GM12872 (cell line): ENCODE measurements at regions not wholly inside any gene's neighbourhood (a gene's known extent, or its start where the extent isn't known, plus 50 kb on each side); places are given as distances from the start of the nearest gene placed in this dataset.

Experiments
- TF ChIP-seq, protein P1 (sequence below): IDR thresholded peaks from 3 replicates; pipeline ENCODE4 v1.5.1; 2011; ENCODE audit warnings: low read depth, mild to moderate bottlenecking, low read length, moderate library complexity; ENCODE audit not compliant: insufficient read depth

DNA sequence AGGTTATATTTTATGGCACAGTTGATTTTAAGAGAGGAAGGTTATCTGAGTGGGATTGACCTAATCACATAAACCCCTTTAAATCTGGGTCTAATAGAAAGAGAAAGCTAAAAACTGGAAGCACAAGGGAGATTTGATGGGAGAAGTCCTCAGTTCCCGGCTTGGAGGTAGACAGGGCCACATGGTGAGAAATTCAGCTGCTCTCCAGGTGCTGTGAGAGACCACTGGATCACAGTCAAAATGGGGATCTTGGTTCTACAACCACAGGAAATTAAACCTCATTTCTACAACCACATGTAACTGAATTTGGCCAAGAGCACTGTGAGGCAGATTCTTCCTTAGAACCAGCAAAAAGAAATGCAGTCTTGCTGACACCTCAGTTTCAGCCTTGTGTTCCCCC is 2352.7 kb downstream of the MAT2B start:
- TF ChIP-seq, protein P1, sequence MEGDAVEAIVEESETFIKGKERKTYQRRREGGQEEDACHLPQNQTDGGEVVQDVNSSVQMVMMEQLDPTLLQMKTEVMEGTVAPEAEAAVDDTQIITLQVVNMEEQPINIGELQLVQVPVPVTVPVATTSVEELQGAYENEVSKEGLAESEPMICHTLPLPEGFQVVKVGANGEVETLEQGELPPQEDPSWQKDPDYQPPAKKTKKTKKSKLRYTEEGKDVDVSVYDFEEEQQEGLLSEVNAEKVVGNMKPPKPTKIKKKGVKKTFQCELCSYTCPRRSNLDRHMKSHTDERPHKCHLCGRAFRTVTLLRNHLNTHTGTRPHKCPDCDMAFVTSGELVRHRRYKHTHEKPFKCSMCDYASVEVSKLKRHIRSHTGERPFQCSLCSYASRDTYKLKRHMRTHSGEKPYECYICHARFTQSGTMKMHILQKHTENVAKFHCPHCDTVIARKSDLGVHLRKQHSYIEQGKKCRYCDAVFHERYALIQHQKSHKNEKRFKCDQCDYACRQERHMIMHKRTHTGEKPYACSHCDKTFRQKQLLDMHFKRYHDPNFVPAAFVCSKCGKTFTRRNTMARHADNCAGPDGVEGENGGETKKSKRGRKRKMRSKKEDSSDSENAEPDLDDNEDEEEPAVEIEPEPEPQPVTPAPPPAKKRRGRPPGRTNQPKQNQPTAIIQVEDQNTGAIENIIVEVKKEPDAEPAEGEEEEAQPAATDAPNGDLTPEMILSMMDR = no peak

DNA sequence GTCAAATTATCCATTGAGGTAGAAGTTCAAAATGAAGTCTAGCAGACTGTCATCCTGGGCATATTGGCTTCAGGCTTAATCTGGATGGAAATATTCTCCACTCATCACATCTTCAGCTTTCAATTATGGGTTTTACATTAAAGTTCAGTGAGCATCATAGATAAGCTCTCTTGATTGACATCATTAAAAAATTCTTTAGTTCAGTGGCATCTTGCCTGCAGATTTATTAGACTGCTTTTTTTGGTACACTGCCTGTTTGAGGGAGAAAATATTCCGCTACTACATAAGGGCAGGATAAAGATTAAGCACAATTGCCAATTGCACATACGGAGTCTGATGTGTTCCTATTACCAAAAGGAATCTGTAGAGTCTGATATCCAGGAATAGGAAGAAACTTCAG is 2353.8 kb downstream of the MAT2B start:
- TF ChIP-seq, protein P1 = no peak

DNA sequence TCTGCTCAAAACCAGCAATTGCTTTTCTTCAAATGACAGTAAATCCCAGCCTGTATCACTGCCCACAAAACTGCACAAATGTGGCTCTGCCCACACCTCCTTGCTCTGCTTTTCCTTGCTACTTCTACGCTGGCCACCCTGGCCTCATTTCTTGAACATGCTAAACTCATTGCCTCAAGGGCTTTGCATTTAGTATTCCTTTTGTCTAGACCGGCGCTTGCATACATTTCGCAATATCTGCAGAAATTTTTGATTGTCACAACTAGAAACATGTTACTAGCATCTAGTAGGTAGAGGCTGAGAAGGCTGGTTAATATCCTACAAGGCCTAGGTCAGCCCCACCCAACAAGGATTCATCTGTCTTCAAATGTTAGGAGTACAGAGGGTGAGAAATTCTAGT is 2357.8 kb downstream of the MAT2B start:
- TF ChIP-seq, protein P1 = no peak

DNA sequence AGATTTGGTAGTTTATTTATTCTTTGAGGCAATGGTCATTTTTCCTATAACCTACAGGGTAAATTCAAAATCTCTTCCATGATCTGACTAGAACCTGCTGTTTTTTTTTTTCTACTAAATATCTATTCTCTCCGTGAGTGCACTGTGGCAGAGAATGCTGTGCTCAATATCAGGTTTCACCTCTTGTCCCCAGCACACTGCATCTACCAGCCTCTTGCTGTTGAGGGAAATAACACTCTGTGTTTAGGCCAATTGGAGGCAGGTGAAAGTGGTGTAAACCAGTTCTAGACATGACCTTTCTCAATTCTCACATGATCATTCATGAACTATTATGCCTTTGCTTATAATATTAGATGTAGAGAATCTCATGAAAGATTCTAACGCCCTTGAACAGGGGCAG is 2365.9 kb downstream of the MAT2B start:
- TF ChIP-seq, protein P1 = no peak

DNA sequence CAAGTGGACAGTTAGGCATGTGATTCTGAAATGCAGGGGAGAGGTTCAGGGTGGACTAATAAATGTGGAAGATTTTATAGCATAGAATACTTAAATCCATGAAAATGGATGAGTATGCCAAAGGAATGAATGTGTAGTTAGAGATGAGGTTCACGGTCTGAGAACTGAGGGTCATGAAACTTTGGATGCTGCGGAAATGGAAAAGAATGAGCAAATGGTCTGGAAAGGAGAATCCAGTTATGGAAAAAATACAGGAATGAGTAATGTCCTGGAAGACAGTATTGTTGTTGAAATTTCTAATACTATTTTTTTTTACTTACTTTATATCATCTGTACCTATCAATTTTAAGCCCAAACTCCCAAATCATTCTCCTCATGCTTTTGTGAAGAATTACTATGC is 2369.4 kb downstream of the MAT2B start:
- TF ChIP-seq, protein P1 = no peak

DNA sequence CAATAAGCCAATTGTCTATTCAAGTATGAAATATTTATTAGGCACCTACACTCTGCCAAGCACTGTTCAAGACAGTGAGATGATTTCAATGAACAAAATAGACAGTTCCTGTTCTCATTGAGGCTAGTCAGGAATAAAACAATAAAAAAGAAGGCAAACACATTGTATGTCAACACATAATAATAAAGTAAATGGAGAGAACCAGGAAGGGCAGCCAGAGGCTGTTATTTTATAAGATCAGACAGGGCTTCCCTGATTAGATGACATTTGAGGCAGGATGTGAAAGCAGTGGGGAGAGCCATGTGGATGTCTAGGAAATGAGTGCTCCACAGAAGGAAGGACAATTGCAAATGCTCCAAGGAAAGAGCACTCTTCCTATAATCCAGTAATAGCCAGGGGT is 2371.1 kb downstream of the MAT2B start:
- TF ChIP-seq, protein P1 = no peak

DNA sequence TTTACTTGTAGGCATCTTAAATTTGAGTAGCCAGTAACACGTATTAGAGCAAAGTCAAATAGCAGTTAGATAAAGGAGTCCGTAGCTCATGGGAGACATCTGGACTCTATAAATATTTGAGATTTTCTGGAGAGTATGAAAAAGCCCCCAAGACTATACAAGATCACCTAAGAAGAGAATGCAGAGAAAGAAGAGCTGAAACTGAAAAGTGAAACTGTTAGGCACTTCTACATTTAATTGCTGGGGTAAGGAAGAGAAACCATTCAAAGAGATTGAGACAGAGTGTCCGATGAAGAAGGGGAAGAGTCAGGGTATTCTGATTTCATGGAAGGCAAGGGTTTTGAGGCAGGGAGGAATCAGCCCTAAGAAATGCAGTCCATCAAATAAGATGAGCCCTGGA is 2372.1 kb downstream of the MAT2B start:
- TF ChIP-seq, protein P1 = no peak

DNA sequence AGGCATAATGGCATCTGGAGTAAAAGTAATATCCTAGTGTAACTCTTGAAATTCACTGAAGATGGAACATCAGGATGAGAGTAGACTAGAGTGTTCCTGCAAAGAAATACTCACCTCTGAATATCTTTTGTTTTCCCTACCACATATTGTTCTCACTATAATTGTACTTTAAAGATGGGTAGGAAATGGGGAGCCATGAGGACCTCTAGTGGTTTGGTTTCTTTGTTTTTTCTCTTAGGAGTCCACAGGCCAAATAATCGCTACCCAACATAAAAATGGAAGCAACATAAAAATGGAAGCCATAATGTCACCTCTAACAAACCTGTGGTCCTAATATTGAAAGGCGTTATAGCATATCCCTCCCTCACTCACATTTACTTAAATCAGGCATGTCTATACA is 2375.8 kb downstream of the MAT2B start:
- TF ChIP-seq, protein P1 = no peak
